ENCODE measurements at regions not wholly inside any gene's neighbourhood (a gene's known extent, or its start where the extent isn't known, plus 50 kb on each side); places are given as distances from the start of the nearest gene placed in this dataset.

- no peak for DNase-seq (ENCODE audit: low read depth, low spot score)
Observed at GRCh38 chr18:78362198-78362597, 617.4 kb upstream of the SALL3 start.

- no peak for DNase-seq (ENCODE audit: low read depth, low spot score)
Observed at GRCh38 chr18:78363556-78364387, 615.8 kb upstream of the SALL3 start.

- DNase-seq (ENCODE audit: low read depth, low spot score) = no peak
Observed at GRCh38 chr18:78364388-78364960, 615.1 kb upstream of the SALL3 start.

GRCh38 chr18:78367996-78368395 is 611.6 kb upstream of the SALL3 start:
- no peak for DNase-seq (ENCODE audit: low read depth, low spot score)

- no peak for DNase-seq (ENCODE audit: low read depth, low spot score)
Observed at GRCh38 chr18:78368726-78369125, 610.9 kb upstream of the SALL3 start.

- no peak for DNase-seq (ENCODE audit: low read depth, low spot score)
Observed at GRCh38 chr18:78376046-78376445, 603.6 kb upstream of the SALL3 start.

GRCh38 chr18:78378403-78378802 is 601.2 kb upstream of the SALL3 start:
- DNase-seq (ENCODE audit: low read depth, low spot score) = no peak

GRCh38 chr18:78378983-78379382 is 600.6 kb upstream of the SALL3 start:
- no peak for DNase-seq (ENCODE audit: low read depth, low spot score)

GRCh38 chr18:78390348-78390951 is 589.2 kb upstream of the SALL3 start:
- no peak for DNase-seq (ENCODE audit: low read depth, low spot score)

- DNase-seq (ENCODE audit: low read depth, low spot score) = no peak
Observed at GRCh38 chr18:78390952-78391348, 588.7 kb upstream of the SALL3 start.

GRCh38 chr18:78393086-78393862 is 586.3 kb upstream of the SALL3 start:
- DNase-seq (ENCODE audit: low read depth, low spot score) = no peak

- no peak for DNase-seq (ENCODE audit: low read depth, low spot score)
Observed at GRCh38 chr18:78396077-78396476, 583.5 kb upstream of the SALL3 start.

GRCh38 chr18:78396756-78397155 is 582.9 kb upstream of the SALL3 start:
- DNase-seq (ENCODE audit: low read depth, low spot score) = no peak

GRCh38 chr18:78399992-78400503 is 579.6 kb upstream of the SALL3 start:
- DNase-seq (ENCODE audit: low read depth, low spot score) = no peak

- DNase-seq (ENCODE audit: low read depth, low spot score) = no peak
Observed at GRCh38 chr18:78402440-78402839, 577.2 kb upstream of the SALL3 start.

GRCh38 chr18:78402966-78403365 is 576.7 kb upstream of the SALL3 start:
- DNase-seq (ENCODE audit: low read depth, low spot score) = no peak

GRCh38 chr18:78403371-78403770 is 576.2 kb upstream of the SALL3 start:
- DNase-seq (ENCODE audit: low read depth, low spot score) = no peak

GRCh38 chr18:78405763-78406162 is 573.9 kb upstream of the SALL3 start:
- no peak for DNase-seq (ENCODE audit: low read depth, low spot score)

- DNase-seq (ENCODE audit: low read depth, low spot score) = no peak
Observed at GRCh38 chr18:78406743-78407465, 572.7 kb upstream of the SALL3 start.

GRCh38 chr18:78407466-78407844 is 572.2 kb upstream of the SALL3 start:
- no peak for DNase-seq (ENCODE audit: low read depth, low spot score)

- no peak for DNase-seq (ENCODE audit: low read depth, low spot score)
Observed at GRCh38 chr18:78408623-78409022, 571.0 kb upstream of the SALL3 start.

All from iPS DF 19.7 (cell line).